ENCODE measurements at regions not wholly inside any gene's neighbourhood (a gene's known extent, or its start where the extent isn't known, plus 50 kb on each side); places are given as distances from the start of the nearest gene placed in this dataset.
A peak's percentile ranks its signal among the peaks of the same experiment; 100 is the strongest.

DNA sequence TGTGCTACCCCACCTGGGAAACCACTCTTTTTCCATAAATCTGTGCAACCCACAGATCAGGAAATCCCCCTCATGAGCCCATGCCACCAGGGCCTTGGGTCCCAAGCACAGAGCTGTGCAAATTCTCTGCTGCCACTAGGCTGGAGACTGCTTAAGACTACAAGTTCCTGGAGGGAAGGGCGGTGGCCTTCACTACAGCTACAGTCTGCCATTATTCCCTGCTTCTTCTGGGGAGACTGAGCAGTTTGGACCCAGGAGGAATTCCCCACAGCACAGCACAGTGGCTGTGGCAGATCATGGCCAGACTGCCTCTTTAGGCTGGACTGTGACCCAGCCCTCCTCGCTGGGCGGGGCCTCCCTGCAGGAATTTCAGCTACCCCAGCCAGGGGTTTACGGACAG is 89.7 kb upstream of the GRB10 start:
- TF ChIP-seq, protein P1, sequence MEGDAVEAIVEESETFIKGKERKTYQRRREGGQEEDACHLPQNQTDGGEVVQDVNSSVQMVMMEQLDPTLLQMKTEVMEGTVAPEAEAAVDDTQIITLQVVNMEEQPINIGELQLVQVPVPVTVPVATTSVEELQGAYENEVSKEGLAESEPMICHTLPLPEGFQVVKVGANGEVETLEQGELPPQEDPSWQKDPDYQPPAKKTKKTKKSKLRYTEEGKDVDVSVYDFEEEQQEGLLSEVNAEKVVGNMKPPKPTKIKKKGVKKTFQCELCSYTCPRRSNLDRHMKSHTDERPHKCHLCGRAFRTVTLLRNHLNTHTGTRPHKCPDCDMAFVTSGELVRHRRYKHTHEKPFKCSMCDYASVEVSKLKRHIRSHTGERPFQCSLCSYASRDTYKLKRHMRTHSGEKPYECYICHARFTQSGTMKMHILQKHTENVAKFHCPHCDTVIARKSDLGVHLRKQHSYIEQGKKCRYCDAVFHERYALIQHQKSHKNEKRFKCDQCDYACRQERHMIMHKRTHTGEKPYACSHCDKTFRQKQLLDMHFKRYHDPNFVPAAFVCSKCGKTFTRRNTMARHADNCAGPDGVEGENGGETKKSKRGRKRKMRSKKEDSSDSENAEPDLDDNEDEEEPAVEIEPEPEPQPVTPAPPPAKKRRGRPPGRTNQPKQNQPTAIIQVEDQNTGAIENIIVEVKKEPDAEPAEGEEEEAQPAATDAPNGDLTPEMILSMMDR (IDR thresholded peaks at IDR 0.05) = no peak
- TF ChIP-seq POLR2A (IDR thresholded peaks at IDR 0.05) = no peak
- TF ChIP-seq EP300 (IDR thresholded peaks at IDR 0.05) = no peak
- TF ChIP-seq POLR2AphosphoS5 (IDR thresholded peaks at IDR 0.05) = no peak
- intact Hi-C loops (cut with DNase I; ENCODE audit: low total_unique reads) = no loop called here
- 69 to 81% (median 78%) methylated on average over 4 of the region's 4 CpGs for WGBS, 5 donors
- Histone ChIP-seq H3K9me3 (no peaks in the 10 kb centered on the region), H3K27me3 (no peaks in the 10 kb centered on the region), H3K27ac (no peak overlapping the region), H3K4me1 (no peaks in the 10 kb centered on the region), H3K36me3 (no peaks in the 10 kb centered on the region), H3K4me3 (no peak overlapping the region)
- DNase-seq = no peak

DNA sequence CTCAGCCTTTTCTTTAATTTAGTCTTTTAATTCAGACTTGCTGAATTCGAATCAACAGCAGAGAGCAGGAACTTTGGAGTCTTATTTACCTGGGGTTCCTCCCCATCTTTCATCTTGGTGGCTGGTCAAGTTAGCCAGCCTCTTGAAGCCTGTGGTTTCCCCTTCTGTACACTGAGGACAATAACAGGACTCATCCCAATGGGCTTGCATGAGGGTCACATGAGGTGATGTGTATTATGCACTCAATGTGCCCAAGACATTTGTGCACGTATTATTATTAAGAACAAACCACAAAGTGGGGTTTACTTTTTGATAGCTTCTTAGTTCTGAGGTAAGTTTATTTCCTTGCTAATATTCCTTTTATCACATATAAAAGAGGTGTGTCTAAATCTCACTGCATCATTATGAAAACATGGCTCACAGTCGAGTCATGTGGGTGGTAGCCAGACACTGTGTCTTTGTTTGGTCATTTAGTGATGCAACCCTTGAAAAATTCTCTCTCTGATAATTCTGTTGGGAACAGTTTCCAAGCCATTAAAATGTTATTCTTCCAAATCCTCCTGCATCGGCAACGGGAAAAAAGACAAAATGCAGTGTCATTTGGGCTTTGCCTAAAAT is 86.5 kb upstream of the GRB10 start:
- H3K4me1 ChIP-seq = no peaks in the 10 kb centered on the region
- no peaks in the 10 kb centered on the region for H3K36me3 ChIP-seq
- WGBS, 5 donors = 45 to 52% (median 48%) methylated on average over 5 of the region's 5 CpGs
- no peak overlapping the region for H3K27ac ChIP-seq
- H3K4me3 ChIP-seq = no peak overlapping the region
- peak in 1 of 2 donors; percentile 54 for DNase-seq
- H3K9me3 ChIP-seq = no peaks in the 10 kb centered on the region
- intact Hi-C loops (cut with DNase I; ENCODE audit: low total_unique reads) = no loop called here
- TF ChIP-seq POLR2A (IDR thresholded peaks at IDR 0.05) = no peak
- peak in 1 of 3 donors; percentile 33 for TF ChIP-seq POLR2AphosphoS5 (IDR thresholded peaks at IDR 0.05)
- no peaks in the 10 kb centered on the region for H3K27me3 ChIP-seq

DNA sequence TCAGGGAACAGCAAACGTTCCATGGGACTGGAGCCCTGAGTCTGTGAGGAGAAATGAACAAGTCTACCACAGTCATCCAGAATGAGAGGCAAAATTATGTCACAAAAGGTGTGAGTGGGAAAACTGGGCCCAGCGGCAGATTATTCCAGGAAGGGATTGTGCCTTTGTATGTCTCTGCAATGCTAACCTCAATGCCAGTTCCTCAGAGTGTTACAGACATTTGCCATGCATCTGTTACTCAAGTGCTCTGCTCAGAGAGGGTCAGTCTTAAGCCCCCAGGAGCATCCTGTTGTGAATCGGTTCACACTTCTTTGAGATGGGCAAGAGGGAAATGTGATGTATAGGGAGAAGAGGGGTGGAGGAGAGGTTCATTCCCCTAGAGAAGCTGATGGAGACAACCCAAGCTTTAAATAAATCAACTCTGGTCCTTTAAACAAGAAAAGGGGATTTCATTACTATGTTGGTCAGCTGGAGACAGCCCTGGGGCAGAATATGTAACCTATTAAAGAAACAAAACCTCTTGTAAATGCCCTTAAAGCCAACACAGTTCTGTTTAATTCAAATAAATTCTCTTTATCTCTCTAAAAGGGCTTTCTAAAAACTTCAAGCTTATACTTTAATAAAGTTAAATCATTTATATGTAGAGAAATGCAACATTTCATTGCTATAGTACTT is 85.9 kb upstream of the GRB10 start:
- Histone ChIP-seq H3K4me3 (no peak overlapping the region), H3K4me1 (no peaks in the 10 kb centered on the region), H3K27ac (no peak overlapping the region), H3K36me3 (no peaks in the 10 kb centered on the region), H3K27me3 (no peaks in the 10 kb centered on the region), H3K9me3 (no peaks in the 10 kb centered on the region)
- no peak for DNase-seq
- WGBS, 5 donors = 73 to 84% (median 75%) methylated on average over 3 of the region's 3 CpGs
- intact Hi-C loops (cut with DNase I; ENCODE audit: low total_unique reads) = no loop called here
- TF ChIP-seq EP300 (IDR thresholded peaks at IDR 0.05) (no peak), POLR2AphosphoS5 (IDR thresholded peaks at IDR 0.05) (no peak), POLR2A (IDR thresholded peaks at IDR 0.05) (no peak)
- TF ChIP-seq, protein P1 (IDR thresholded peaks at IDR 0.05) = no peak

DNA sequence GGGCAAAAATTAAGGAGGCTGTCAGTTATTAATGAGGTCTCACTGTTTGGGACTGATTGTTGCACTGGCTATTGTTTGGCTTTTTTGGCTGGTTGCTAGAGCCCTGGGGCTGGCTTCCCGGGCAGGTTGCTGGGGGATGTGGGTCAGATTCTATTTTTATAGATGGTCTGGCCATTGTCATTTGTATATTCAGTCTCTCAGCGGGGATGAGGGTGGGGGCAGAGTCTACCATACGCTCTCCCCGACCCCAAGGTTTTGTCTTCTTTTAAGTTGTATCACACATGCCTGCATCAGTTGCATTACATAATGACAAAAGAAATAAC is 84.3 kb upstream of the GRB10 start:
- Histone ChIP-seq H3K4me3 (no peak overlapping the region), H3K27ac (no peak overlapping the region), H3K36me3 (no peaks in the 10 kb centered on the region), H3K9me3 (no peaks in the 10 kb centered on the region), H3K27me3 (no peaks in the 10 kb centered on the region), H3K4me1 (no peaks in the 10 kb centered on the region)
- no peak for TF ChIP-seq POLR2AphosphoS5 (IDR thresholded peaks at IDR 0.05)
- no peak for TF ChIP-seq EP300 (IDR thresholded peaks at IDR 0.05)
- TF ChIP-seq POLR2A (IDR thresholded peaks at IDR 0.05) = no peak
- TF ChIP-seq, protein P1 (IDR thresholded peaks at IDR 0.05) = no peak
- intact Hi-C loops (cut with DNase I; ENCODE audit: low total_unique reads) = no loop called here
- 70 to 87% (median 83%) methylated on average over 4 of the region's 4 CpGs for WGBS, 5 donors
- DNase-seq = no peak

Data from stomach (tissue), 8 donors.